HG03175 (cell line): ENCODE measurements at regions not wholly inside any gene's neighbourhood (a gene's known extent, or its start where the extent isn't known, plus 50 kb on each side); places are given as distances from the start of the nearest gene placed in this dataset.

Experiments
- ATAC-seq: cut with Tn5 transposase; IDR thresholded peaks from one replicate; pipeline ENCODE4 v1.9.1; 2021; ENCODE audit warnings: mild to moderate bottlenecking, moderate library complexity; ENCODE audit not compliant: unreplicated experiment

DNA sequence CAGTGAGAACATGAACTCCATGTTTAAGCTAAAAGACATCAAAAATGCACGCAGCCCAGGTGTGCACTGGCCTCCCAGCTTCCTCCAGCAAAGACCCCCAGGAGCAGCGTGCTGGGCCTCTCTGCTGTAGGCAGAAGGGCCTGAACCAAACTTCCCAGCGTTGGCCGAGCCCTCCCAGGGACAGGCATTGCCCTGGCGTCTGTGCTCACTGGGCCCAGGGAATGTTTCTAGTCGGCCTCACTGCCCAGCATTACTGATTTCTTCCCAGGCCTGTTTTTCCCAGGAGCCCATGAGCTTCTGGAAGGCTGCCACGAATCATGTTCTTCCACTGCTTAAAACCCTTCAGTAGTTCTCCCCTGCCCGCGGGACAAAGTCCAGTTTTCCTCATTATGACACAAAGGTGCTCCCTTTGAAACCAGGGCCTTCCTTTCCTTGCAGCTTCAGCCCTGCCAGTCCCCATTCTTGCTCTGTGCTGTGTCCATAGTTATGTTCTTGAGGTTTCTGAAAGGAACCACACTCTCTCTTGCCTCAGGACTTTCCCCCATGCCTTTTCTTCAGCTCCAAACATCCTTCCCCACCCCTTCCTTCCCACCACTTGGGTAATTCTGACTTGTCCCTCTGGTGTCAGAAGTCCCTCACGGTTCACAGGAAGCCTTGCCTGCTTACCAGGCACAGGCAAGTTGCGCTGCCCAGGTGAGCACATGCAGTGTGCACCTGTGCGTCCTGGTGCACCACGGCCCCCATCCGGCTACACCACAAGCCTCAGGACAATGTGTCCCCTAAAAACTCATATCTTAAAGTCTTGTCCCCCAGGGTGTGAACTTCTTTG, 93.4 kb upstream of the ENPP6 start:
- ATAC-seq = no peak

DNA sequence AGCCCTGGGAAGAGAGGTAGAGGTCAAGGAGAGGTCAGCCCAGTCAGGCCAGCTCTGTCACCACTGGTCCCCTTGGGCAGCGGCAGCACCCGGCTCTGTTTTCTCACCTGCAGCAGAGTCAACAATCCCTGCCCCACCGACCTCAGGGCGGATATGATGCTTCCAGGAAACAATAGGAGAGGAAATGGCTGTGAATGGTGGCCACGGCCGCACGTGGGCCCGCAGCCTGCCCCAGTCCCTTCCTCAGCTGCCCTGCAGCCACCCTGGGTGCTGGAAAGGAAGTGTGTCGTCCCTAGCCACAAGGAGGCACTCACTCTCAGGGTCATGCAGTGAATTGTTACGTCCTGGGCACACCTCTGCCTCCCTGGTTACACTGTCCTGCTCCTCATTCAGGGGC, 92.5 kb upstream of the ENPP6 start:
- no peak for ATAC-seq

DNA sequence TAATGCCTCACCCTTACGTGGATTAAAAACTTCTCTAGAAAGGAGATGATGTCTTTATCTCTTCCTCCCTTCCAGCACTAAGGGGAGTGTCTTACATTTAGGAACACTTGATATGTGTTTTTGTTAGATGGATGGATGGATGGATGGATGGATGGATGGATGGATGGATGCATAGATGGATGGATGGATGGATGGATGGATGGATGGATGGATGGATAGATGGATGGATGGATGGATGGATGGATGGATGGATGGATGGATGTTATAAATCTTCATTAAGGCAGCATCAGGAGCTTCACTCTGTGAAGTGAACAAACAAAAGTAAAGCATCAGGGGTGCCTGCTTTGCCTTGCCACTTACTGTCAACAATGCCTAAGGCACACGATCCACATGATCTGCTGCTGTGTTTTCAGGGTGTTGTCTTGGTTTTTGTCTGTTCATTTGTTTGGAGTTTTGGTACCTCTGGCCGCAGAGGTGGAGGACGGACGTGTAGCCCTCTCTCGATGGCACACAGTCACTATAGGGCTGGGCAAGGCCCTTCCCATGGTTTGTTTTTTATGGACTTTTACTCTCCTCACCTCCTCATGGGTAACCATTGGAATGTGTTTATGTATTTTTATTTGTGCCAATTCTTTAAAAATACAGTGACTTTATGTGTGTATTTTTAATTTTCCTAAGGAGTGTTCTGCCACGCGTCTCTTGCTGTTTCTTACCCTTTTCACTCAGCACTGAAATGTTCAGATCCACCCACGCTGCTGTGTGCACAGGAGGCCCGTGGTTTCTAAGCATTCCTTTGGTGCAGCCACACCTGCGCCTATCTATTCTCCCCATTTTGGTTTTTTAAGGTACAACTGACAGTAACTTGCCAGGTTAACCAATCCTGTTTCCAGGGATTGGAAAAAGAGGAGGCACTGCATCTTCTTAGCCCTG, 91.8 kb upstream of the ENPP6 start:
- ATAC-seq = no peak

DNA sequence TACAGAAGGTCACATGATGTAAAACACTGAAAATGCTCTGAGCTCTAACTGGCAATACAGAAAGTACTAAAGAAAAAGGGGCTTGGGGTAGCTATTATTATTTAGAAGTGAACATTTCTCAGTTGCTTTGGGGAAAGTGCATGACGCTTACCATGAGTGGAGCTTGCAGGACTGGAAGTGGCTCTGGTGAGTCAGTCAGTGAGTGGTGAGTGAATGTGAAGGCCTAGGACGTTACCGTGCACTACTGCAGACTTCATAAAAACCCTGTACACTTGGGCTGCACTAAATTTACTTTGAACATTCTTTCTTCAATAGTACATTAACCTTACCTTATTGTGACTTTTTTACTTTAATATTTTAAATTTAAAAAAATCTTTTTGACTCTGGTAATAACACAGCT, 89.3 kb upstream of the ENPP6 start:
- ATAC-seq = no peak

DNA sequence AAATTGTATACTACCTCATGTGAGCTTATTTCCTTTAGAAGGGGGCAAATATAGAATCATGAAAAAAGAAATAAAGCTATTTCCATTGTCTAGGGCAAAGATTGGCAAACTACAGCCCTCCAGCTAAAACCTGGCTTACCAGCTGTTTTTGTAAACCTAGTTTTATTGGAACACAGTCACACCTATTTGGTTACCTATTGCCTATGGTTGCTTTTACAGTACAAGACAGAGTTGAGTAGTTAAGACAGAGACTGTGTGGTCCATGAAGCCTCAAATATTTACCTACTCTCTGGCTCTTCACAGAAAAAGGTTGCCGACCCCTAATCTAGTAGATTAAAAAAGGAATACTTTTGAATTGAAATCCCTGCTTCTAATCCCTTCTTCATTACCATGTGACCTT, 88.8 kb upstream of the ENPP6 start:
- no peak for ATAC-seq

DNA sequence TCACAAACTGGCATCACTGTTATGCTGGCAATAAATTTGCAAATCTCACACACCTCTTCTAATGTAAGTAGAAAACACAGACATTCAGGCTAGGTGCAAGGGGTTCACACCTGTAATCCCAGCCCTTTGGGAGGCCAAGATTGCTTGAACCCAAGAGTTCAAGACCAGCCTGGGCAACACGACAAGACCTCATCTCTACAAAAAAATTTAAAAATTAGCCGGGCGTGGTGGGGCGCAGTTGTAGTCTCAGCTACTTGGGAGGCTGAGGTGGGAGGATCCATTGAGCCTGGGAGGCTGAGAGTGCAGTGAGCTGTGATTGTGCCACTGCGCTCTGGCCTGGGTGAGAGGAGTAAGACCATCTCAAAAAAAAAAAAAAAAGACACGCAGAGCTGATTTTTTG, 83.1 kb upstream of the ENPP6 start:
- ATAC-seq = no peak

DNA sequence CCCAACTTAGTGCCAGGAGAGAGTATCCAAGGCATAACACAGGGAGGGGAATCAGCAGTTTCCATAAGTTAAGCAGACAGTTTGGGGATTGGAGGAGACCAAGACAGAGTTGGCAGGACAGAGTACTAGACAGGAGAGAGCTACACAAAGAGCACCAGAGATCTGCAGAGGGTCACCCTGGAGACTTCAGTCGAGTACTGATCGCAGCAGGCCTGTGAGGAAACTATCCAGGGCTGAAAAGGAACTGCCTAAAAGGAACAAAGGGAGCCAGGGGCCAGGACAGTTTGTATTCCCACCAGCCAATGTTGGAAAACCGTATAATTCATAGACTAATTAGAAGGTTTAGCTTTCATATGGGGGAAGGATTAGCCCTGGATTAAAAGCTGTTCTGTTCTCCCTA, 80.6 kb upstream of the ENPP6 start:
- no peak for ATAC-seq

DNA sequence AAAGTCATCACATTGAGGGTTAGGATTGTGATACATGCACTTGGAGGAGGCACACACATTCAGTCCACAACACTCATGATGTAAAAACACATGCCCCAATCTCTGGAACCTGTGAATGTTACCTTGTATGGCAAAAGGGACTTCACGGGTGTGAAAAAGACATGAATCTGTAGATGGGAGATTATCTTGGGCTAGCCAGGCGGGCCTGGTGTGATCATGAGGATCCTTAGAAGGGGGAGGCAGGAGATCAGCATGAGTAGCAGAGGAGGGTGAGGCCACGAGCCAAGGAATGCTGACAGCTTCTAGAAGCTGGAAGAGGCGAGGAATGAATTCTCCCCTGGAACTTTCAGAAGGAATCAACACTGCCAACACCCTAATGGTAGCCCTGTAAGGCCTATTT, 77.5 kb upstream of the ENPP6 start:
- ATAC-seq = no peak

DNA sequence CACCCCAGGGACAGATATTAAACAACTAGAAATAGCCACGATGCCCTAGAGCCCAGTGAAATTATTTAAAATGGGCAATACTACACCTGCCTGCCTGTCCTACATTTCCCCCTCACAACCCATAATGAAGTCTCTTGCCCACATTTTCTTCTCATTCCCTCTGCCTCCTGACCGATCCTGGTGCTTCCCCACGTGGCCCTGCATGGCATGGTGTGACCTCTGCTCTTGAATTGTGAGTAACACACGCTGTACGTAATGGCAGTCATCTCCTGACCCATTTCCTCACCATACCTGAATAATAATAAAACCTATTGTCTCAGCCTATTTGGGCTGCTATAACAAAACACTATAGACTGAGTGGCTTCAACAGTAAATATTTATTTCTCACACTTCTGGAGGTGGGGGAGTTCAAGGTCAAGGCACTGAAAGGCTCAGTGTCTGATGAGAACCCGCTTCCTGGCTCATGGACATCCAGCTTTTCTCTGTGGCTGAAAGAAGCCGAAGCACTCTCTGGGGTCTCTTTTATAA, 77.0 kb upstream of the ENPP6 start:
- no peak for ATAC-seq

DNA sequence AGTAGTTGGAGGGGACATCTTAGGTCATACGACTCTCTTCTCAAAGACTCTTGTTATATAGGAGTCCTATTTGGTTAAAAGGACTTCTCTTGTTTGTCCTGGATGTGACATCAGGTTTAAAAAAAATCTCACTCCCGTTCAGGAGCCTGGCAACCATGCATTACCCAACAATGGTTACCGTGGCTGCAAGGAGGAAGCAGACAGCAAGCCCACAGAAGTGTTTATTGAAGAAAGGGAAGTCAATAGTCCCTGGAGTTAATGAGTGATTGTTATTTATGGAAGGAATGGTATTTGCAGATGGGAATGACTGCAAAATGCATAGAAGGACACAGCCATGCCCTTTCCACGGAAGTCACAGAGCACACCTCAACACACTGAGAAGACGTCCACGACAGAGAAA, 75.9 kb upstream of the ENPP6 start:
- ATAC-seq = no peak

DNA sequence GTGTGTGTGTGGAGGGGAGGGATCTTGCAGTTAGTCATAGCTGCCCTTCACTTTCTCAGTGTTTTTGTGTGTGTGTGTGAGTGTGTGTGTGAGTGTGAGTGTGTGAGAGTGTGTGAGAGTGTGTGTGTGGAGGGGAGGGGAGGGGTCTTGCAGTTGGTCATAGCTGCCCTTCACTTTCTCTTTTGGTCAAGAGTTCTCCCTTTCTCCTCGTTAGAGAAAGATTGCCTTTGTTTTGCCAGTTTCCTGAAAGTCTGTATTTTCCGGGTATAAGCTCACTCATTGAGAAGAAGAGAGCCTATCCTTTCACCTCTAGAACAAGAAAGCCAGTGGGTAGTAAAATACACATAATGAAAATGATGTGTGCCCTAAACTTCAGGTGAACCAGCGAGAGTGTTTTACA, 75.2 kb upstream of the ENPP6 start:
- ATAC-seq = no peak

DNA sequence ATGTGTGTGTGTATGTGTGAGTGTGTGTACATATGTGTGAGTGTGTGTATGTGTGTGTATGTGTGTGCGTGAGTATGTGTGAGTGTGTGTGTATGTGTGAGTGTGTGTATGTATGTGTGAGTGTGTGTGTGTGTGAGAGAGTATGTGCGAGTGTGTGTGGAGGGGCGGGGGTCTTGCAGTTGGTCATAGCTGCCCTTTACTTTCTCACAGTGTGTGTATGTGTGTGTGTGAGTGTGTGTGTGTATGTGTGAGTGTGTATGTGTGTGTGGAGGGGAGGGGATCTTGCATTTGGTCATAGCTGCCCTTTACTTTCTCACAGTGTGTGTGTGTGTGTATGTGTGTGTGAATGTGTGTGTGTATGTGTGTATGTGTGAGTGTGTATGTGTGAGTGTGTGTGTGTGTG, 74.8 kb upstream of the ENPP6 start:
- no peak for ATAC-seq

DNA sequence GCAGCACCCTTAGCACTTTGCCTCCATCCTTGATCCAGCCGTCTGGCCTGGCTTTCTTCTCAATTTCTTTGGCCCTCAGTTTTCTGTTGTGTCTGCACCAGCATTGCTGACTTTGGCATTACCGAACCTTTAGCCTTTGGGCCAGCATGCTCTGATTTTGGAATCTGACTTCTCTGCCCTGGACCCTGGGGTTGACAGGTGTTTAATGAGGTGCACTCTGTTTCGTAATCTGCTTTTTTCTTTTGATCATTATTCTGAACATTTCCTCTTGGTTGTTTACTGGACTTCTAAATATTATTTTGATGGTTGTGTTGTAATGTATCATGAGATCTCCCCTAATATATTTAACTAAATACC, 71.5 kb upstream of the ENPP6 start:
- no peak for ATAC-seq

DNA sequence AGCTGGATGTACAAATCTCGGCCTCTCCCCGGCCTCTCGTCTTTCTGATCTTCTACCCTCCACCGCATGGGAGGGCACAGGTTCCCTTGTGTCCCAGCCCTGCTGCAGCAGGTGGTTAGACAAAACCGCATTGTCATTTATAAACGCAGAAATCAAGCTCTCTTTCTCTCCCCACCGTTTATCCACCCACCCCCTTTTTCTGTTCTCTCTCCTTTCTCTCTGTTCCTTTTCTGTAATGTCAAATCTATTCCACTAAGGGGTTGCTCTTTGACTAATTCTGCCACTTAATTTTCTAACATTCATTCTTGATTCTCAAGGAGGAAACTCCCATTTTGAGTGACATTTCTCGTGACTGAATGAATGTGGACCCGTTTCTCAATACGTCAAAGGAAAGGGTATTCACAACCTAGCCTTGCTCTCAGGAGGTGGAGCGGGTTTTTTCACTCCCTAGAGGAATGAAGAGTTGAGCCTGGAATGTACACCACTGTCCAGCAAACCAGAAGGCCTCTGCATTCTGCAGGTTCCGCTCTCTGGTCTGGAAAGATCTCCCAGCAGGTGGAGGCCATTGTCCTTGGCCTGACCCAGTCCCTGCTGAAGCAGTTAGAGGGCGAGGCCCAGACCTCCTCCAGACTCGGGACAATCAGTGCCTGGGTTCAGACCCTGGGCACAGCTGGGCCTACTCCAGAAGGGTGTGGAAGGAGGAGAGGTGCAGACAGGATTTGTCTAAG, 70.9 kb upstream of the ENPP6 start:
- peak; percentile 61 for ATAC-seq

DNA sequence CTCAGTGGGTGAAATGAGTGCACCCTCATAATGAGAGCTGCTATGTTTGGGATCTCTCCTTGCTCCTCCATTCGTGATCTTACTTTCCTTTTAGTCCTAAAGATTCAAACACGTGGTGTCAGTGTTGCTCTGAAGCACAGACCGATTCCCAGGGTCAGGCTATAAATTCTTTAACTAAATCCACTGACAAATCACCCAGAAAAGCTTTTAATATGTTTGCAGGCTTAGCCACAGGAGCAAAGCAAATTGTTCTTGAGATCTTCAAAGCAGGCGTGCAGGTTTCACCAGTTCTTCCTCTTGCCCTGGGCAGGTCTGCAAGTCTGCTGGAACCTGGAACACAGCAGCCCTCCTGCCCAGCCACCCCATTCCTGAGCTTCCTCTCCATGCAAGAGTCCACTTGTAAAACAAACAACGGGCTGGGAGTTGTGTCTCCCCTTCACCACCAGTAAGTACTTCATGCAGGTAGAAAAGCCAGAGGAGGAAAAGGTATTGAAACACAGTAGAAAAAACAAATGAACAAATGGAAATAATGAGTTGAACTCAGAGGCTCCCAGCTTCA, 70.1 kb upstream of the ENPP6 start:
- ATAC-seq = no peak

DNA sequence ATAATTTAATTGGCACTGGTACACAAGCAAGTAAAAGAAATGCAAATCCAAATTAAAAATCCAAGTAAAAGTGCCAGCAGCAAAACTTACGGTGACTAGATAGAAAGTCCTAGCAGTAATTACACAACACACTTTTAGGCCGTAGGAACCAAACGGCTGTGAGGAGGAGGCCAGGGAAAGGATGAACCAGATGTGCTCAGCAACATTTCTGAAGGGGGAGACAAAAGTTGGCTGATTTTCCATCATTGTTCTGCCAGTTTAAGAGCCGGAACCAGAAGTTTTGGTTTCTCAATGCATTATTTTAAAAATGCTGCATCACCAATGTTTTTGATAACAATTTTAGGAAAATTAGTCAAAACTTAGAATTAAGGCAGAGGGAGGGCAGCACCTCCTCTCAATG, 68.7 kb upstream of the ENPP6 start:
- ATAC-seq = no peak

DNA sequence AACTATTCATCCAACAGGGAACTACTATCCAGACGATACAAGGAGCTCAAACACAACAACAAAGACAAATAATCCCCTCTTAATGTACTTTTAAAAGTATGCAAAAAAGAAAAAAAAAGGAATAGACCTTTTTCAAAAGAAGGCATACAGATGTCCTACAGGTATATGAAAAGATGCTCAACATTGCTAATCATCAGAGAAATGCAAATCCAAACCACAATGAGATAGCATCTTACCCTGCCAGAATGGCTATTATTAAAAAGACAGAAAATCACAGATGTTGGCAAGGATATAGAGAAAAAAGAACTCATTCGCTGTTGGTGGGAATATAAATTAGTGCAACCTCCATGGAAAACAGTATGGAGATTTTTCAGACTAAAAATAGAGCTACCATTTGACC, 67.1 kb upstream of the ENPP6 start:
- ATAC-seq = no peak

DNA sequence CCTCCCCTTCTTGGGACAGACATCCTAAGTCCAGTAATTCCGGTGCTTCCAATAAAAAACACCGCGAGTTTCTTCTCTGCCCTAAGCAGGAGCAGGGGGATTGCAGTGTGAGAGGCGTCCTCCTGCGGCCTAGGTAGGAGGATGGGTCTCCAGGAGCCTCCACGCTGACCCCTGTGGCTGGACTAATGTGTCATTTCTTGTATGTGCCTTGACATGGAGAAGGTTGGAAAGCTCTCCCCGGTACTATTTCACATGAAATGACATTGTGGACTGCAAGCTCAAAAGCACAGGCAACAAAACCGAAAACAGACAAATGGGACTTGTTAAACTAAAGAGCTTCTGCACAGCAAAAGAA, 66.6 kb upstream of the ENPP6 start:
- no peak for ATAC-seq

DNA sequence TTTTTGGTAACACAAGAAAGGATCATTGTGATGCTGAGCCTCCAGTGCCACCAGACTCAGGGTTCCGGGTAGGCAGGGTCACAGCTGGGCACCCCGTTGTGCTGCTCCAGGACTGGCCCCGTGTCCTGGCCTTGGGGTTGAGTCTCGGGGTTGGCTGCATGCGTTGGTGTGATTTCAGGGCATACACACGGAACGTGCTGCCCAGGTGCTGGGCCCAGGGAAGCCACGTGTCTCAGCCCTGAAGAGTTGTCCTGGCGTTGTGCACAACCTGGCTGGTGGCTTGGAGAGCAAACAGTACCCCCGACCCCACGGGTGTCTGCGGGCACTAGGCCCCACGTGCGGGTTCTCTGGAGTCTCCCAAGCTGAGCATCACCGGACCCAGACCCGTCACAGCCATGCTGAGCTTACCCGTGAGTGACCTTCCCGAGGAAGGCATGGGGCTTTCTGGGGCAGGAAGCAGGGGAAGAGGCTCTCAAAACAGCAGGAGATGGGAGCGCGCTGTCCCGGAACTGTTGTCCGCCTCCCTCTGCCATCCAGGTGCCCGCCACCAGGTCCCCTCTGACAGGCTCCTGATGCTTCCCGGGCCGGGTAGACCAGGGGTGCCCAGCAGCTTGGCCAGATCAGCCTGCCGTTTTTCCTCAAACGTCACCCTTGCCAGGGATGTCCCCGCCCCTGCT, 66.1 kb upstream of the ENPP6 start:
- peak; percentile 1 for ATAC-seq

DNA sequence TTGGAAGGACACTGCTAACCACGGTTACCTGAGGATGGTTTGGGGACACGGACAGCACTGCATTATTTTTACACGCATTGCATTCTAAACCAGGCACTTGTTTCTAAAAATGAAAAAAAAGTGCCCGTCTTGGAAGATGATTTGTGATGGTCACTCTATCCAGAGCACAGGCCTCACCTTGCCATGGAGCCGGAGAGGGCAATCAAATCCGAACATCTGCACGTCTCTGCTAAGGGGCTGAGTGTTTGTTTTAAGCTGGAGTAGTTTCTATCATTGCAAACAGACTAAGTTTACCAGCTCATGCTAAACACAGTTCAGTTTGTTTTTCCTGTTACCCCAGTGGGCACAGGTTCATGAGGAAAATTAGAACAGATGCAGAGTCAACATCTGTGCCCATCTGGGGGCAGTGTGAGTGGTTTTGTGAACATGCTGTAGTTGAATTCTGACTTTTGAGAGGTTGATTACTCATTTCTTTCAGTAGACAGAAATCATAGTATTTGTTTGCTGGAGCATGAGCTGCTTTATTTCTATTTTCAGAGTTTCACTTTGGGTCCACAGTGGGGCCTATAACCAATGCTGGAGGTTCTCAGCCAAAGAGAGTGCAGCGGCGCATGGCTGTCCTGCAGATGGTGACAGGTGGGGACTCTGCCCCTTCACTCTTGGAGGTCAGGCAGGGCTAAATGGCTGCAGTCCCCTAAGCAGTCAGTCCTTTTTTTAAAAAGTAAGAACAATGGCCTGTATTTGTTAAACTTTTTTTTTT, 65.4 kb upstream of the ENPP6 start:
- peak; percentile 71 for ATAC-seq
